Fibroblast of lung (primary cell): ENCODE measurements at regions not wholly inside any gene's neighbourhood (a gene's known extent, or its start where the extent isn't known, plus 50 kb on each side); places are given as distances from the start of the nearest gene placed in this dataset.

Experiments
- EZH2 ChIP-seq: IDR thresholded peaks from 2 replicates; pipeline ENCODE4 v1.5.1; 2012; ENCODE audit warnings: low read length, control low read depth, mild to moderate bottlenecking; ENCODE audit errors: missing control alignments
- TF ChIP-seq, protein P1 (sequence below), 2 donors: IDR thresholded peaks in 1 of 2; conservative IDR thresholded peaks in 1 of 2; 1 replicate in 1 of 2; 2 replicates in 1 of 2; pipeline ENCODE4 v1.5.1; 2011 to 2012; ENCODE audit warnings: low read length in 2 of 2, control low read depth in 1 of 2, inconsistent platforms in 1 of 2, low read depth in 1 of 2, mild to moderate bottlenecking in 1 of 2

DNA sequence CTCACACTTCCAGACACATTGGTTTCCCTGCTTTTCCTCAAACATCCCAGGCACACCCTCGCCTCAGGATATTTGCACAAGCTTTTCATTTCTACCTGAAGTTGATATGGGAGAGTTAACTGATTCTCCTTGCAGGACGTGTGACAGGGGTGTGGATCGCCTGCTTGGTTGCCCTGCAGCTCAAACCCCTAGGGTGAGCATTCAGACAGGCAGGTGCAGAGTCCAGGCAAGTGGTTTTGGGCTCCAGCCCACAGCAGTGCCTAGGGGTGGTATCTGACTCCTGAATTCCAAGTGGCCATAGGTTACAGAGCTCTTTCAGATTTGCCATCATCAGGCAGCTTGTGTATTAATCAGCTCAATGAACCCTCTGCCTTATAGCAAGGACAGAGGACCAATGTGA lies 1104.2 kb upstream of the IGFBP7 start:
- TF ChIP-seq, protein P1, sequence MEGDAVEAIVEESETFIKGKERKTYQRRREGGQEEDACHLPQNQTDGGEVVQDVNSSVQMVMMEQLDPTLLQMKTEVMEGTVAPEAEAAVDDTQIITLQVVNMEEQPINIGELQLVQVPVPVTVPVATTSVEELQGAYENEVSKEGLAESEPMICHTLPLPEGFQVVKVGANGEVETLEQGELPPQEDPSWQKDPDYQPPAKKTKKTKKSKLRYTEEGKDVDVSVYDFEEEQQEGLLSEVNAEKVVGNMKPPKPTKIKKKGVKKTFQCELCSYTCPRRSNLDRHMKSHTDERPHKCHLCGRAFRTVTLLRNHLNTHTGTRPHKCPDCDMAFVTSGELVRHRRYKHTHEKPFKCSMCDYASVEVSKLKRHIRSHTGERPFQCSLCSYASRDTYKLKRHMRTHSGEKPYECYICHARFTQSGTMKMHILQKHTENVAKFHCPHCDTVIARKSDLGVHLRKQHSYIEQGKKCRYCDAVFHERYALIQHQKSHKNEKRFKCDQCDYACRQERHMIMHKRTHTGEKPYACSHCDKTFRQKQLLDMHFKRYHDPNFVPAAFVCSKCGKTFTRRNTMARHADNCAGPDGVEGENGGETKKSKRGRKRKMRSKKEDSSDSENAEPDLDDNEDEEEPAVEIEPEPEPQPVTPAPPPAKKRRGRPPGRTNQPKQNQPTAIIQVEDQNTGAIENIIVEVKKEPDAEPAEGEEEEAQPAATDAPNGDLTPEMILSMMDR (conservative IDR thresholded peaks at IDR 0.05 in 1 of 2, IDR thresholded peaks at IDR 0.05 in 1 of 2; ENCODE audit: low read depth in 1 of 2, low read length in 2 of 2), result no peak
- no peak for TF ChIP-seq EZH2
